ENCODE measurements at regions not wholly inside any gene's neighbourhood (a gene's known extent, or its start where the extent isn't known, plus 50 kb on each side); places are given as distances from the start of the nearest gene placed in this dataset.
"Not testable (repeated sequence)": the region's sequence is repeated elsewhere in the genome, so short reads cannot be mapped to it uniquely, and the experiment has no call there.

- DNase-seq (no peak), ATAC-seq (no peak)
- no peak overlapping the region for H3K27ac Mint-ChIP-seq
- no peak overlapping the region for H3K4me3 Mint-ChIP-seq
- H3K27me3 Mint-ChIP-seq: no peaks in the 10 kb centered on the region
- CTCF ChIA-PET: no interaction called here
- no peaks in the 10 kb centered on the region for H3K9me3 Mint-ChIP-seq (ENCODE audit: low read depth)
- H3K4me1 Mint-ChIP-seq: no peaks in the 10 kb centered on the region
- H3K36me3 Mint-ChIP-seq: no peaks in the 10 kb centered on the region
Measured at GRCh38 chr12:24695103-24695502, 253.8 kb downstream of the BCAT1 start.

DNA sequence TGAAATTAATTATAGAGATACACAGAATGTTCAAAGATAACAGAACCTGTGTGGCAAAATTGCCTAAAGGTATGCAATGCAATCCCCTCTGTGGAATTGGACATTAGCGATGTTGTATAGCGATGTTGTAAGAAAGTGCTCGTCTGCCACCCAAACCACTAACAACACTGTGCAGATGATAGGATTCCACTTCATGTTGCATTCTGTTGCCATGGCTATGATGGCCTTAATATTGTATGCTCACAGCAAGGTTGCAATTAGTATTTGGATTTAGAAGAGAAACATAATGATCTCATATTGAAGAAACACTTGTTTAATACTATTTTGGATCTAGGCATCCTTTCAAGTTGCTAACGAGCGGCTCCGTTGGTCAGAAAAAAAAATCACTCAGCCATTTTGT is 260.3 kb downstream of the BCAT1 start:
- H3K36me3 Mint-ChIP-seq: no peaks in the 10 kb centered on the region
- peaks cover 5% of the 10 kb centered on the region for H3K9me3 Mint-ChIP-seq (ENCODE audit: low read depth)
- DNase-seq (no peak), ATAC-seq (no peak)
- no peak overlapping the region for H3K4me3 Mint-ChIP-seq
- CTCF ChIA-PET: interaction anchor here (0.7 kb wide), 1 partner anchor 1194 kb away, joined by 3 read pairs; no protein-coding TSS in a partner anchor
- no peaks in the 10 kb centered on the region for H3K4me1 Mint-ChIP-seq
- H3K27me3 Mint-ChIP-seq: no peaks in the 10 kb centered on the region
- H3K27ac Mint-ChIP-seq: no peak overlapping the region

DNA sequence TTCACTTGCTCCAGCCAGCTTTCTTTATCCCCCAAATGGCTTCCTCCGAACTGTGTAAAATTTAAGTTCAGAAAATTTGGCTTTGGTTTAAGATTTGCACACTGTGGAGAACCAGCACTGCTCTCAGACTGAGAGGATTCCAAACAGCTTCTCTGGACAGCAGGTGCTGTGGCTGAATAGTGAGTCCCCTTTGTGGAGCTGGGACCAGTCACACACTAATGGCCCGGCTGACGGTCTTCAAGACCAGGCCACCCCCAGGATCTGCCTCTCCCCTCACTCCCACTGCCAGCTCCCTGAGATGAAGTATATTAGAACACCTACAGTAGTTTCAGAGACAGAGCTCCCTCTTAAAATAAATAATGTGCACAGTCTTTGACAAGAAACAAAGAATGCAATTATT is 267.3 kb downstream of the BCAT1 start:
- ATAC-seq (no peak), DNase-seq (no peak)
- Mint-ChIP-seq H3K9me3 (ENCODE audit: low read depth) (peaks cover 5% of the 10 kb centered on the region), H3K4me3 (no peak overlapping the region), H3K4me1 (no peaks in the 10 kb centered on the region), H3K27ac (no peak overlapping the region), H3K36me3 (no peaks in the 10 kb centered on the region), H3K27me3 (peaks cover 8% of the 10 kb centered on the region)
- CTCF ChIA-PET: no interaction called here

DNA sequence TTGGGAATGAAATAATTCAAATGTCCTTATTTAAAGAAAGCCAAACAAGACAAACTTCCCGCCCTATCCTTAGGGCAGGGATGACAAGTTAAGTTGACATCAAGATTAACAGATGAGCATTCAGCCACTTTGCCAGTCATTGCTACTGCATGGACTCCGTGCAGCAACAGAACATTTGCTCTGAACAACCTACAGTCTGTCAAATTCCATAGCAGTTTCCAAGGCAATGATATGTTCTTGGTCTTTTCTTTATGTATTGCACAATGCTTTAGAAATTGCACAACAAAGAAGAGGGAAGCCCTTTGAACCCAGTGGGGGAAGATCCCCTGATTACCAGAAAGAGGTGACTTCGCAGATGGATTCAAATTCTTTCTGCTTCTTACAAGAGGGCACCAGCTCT is 269.8 kb downstream of the BCAT1 start:
- Mint-ChIP-seq H3K9me3 (ENCODE audit: low read depth) (no peaks in the 10 kb centered on the region), H3K4me1 (no peaks in the 10 kb centered on the region), H3K36me3 (no peaks in the 10 kb centered on the region), H3K27me3 (peaks cover 8% of the 10 kb centered on the region), H3K4me3 (no peak overlapping the region), H3K27ac (no peak overlapping the region)
- no peak for ATAC-seq
- DNase-seq: no peak
- CTCF ChIA-PET: no interaction called here

DNA sequence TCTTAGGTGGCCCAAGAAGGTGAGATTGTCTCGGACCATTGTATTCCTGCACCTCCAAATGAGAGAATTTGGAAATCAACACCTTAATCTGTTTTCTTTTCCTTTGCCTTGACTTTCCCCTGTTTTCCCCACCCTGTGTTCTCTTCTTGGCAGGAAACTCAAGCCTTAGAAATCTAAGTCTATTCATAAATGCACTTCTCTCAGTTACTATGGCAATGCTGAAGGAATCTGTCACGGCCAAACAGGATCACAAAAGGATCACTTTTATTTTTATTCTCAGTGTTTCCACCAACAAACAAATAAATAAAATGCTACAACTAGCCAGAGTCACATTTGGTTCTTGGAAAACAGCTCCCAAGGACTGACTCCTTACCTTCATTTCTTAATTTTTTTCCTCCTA is 270.5 kb downstream of the BCAT1 start:
- H3K27ac Mint-ChIP-seq: no peak overlapping the region
- CTCF ChIA-PET: no interaction called here
- no peaks in the 10 kb centered on the region for H3K36me3 Mint-ChIP-seq
- peaks cover 8% of the 10 kb centered on the region for H3K27me3 Mint-ChIP-seq
- no peak for DNase-seq
- H3K4me3 Mint-ChIP-seq: no peak overlapping the region
- H3K4me1 Mint-ChIP-seq: no peaks in the 10 kb centered on the region
- H3K9me3 Mint-ChIP-seq (ENCODE audit: low read depth): no peaks in the 10 kb centered on the region
- ATAC-seq: no peak

- H3K27me3 Mint-ChIP-seq: peaks cover 7% of the 10 kb centered on the region
- no peaks in the 10 kb centered on the region for H3K4me1 Mint-ChIP-seq
- DNase-seq: no peak
- no peak overlapping the region for H3K4me3 Mint-ChIP-seq
- no peak for ATAC-seq
- CTCF ChIA-PET: no interaction called here
- no peak overlapping the region for H3K27ac Mint-ChIP-seq
- H3K9me3 Mint-ChIP-seq (ENCODE audit: low read depth): no peaks in the 10 kb centered on the region
- no peaks in the 10 kb centered on the region for H3K36me3 Mint-ChIP-seq
Measured at GRCh38 chr12:24668563-24668962, 280.3 kb downstream of the BCAT1 start.

DNA sequence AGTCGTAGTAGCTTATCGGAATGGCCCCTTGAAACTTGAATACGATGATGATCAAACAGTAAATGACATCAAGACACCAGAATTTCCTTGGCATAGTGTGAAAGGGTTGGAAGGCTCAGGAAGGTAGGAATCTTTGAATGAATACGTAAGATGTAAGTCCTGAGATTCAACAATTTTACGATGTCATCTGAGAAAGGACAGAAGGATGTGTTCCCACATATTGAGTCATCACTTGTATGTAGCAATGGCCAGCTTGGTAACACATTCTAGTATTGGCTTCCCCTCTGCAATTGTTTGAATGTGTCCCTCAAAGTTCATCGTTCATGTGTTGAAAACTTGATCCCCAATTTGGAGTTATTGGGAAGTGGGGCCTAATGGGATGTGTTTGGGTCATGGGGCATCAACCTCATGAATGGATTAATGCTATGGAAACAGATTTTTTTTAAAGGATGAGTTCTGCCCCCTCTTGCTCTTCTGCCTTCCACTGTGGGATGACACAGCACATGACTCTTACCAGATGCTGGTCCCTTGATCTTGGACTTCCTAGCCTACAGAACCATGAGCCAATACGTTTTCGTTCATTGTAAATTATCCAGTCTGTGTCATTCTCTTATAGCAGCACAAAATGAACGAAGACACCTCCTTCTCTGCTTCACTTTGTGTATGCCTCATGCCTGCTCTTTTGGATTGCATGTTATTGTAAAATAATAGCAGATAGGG is 284.6 kb downstream of the BCAT1 start:
- ATAC-seq: no peak
- Mint-ChIP-seq H3K4me3 (no peak overlapping the region), H3K36me3 (no peaks in the 10 kb centered on the region), H3K4me1 (no peaks in the 10 kb centered on the region), H3K27me3 (peaks cover 5% of the 10 kb centered on the region), H3K9me3 (ENCODE audit: low read depth) (no peaks in the 10 kb centered on the region), H3K27ac (no peak overlapping the region)
- DNase-seq: no peak
- CTCF ChIA-PET: no interaction called here

DNA sequence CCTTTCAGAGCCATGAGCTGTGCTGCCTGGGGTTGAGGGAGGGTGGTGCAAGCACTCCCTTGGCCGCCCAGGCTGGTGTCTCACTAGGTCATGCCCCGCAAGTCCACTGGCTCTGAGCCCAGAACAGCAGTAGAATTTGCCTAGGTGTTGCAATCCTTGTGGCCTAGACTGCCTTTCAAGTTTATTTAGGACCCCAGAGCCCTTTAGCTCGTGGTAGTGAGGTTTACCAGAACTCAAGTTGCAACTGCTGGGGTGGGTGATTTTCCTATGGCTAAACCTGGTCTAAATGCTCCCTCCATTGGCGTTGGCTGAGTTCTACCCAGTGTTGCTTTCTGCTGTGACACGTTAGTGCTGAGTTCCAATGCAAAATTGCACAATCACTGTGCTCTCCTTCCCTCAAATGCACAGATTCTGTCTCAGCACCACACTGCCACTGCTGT is 287.2 kb downstream of the BCAT1 start:
- Mint-ChIP-seq H3K27ac (no peak overlapping the region), H3K27me3 (peaks cover 2% of the 10 kb centered on the region), H3K9me3 (ENCODE audit: low read depth) (no peaks in the 10 kb centered on the region), H3K4me1 (no peaks in the 10 kb centered on the region), H3K4me3 (no peak overlapping the region), H3K36me3 (no peaks in the 10 kb centered on the region)
- CTCF ChIA-PET: no interaction called here
- ATAC-seq (no peak), DNase-seq (no peak)

- no peaks in the 10 kb centered on the region for H3K36me3 Mint-ChIP-seq
- H3K27ac Mint-ChIP-seq: no peak overlapping the region
- CTCF ChIA-PET: no interaction called here
- no peak for DNase-seq
- no peak overlapping the region for H3K4me3 Mint-ChIP-seq
- ATAC-seq: no peak
- peaks cover 2% of the 10 kb centered on the region for H3K27me3 Mint-ChIP-seq
- H3K9me3 Mint-ChIP-seq (ENCODE audit: low read depth): no peaks in the 10 kb centered on the region
- no peaks in the 10 kb centered on the region for H3K4me1 Mint-ChIP-seq
Measured at GRCh38 chr12:24659016-24659415, 289.9 kb downstream of the BCAT1 start.

GRCh38 chr12:24654344-24654743 is 294.6 kb downstream of the BCAT1 start:
- H3K27ac Mint-ChIP-seq; H3K9me3 Mint-ChIP-seq (ENCODE audit: low read depth); H3K4me3 Mint-ChIP-seq; H3K27me3 Mint-ChIP-seq; H3K4me1 Mint-ChIP-seq; H3K36me3 Mint-ChIP-seq; ATAC-seq; DNase-seq; CTCF ChIA-PET: not testable (repeated sequence)

GRCh38 chr12:24649634-24650033 is 299.3 kb downstream of the BCAT1 start:
- no peak for ATAC-seq
- Mint-ChIP-seq H3K27ac (no peak overlapping the region), H3K36me3 (no peaks in the 10 kb centered on the region), H3K9me3 (ENCODE audit: low read depth) (no peaks in the 10 kb centered on the region), H3K4me1 (no peaks in the 10 kb centered on the region), H3K4me3 (no peak overlapping the region), H3K27me3 (peaks cover 3% of the 10 kb centered on the region)
- no peak for DNase-seq
- CTCF ChIA-PET: no interaction called here

DNA sequence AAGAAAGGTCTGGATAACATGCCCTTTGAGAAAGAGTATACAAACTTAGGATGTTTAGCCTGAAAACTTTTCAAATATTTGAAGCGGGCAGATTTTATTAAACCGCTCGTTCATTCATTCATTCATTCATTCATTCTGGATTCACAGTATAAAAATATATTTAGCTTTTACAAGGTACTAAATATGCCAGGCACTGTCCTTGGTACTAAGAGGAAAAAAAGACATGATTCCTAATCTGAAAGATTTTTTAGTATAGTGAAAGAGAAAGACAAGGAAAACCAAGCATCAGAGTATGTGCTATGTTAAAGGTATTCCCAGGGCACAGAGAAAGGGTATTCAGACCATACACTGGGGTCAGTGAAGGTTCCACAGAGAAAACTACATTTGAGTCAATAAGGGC is 299.7 kb downstream of the BCAT1 start:
- Mint-ChIP-seq H3K27me3 (peaks cover 3% of the 10 kb centered on the region), H3K4me1 (no peaks in the 10 kb centered on the region), H3K9me3 (ENCODE audit: low read depth) (no peaks in the 10 kb centered on the region), H3K27ac (no peak overlapping the region), H3K4me3 (no peak overlapping the region), H3K36me3 (no peaks in the 10 kb centered on the region)
- CTCF ChIA-PET: no interaction called here
- DNase-seq (no peak), ATAC-seq (no peak)

DNA sequence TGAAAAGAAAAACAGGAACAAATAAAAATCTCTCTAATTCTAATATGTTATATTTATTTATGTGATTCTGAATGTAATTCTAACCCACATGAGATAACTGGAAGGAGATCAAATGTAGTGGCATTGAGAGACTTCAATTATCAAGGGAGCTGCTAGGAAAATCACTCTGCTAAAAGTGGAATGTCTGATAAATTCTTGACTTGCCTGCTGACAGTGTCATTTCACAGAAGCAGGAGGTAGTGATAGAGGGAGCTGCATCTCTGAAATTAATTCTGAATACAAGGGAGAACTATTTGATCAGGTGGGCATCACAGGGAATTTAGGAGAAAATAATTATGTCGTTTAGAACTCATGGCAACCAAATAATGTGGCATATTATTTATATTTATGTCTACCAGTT is 303.6 kb downstream of the BCAT1 start:
- DNase-seq (no peak), ATAC-seq (no peak)
- Mint-ChIP-seq H3K4me3 (no peak overlapping the region), H3K27ac (no peak overlapping the region), H3K9me3 (ENCODE audit: low read depth) (no peaks in the 10 kb centered on the region), H3K36me3 (no peaks in the 10 kb centered on the region), H3K4me1 (no peaks in the 10 kb centered on the region), H3K27me3 (peaks cover 3% of the 10 kb centered on the region)
- CTCF ChIA-PET: no interaction called here

DNA sequence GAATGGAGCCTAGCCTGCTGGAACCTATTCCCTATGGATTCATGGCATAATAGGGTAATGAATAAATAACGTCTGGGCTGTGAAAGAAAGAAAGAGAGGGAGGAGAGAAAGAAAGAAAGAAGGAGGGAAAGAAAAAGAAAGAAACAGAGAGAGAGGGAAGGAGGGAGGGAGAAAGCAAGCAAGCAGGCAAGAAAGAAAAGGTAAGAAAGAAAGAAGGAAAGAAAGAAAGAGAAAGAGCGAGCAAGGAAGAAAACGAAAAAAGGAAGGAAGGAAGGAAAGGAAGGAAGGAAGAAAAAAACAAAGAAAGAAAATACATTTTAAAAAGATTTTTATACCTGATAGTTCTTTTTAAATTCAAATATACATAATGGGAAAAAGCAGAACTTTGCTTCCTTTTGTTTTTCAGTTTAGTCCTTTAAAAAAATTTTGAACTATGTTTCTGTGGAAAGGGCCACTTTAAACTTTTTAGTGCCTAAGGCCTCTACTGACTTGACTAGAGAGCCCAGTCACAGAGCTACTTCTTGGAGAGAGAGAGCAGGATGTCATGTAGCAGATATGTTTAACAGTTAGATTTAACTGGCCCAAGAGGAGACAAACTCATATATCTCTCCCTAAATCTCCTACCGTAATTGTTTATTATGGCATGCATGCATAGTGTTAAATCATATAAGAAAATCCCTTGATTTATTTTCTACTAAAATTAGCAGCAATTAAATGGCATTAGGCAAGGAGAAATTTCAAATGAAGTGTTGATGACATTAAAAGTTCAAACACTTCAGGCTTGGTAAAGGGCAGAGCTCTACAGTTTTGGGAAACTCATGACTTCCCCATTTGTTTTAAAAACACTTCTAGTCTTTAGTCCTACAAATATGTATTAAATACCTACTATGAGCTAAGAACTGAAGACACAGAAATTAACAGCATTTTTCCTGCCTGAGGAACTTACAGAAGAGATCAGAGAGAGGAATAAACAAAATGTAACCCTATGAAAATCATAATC is 305.5 kb downstream of the BCAT1 start:
- no peaks in the 10 kb centered on the region for H3K9me3 Mint-ChIP-seq (ENCODE audit: low read depth)

More for the DNA sequence above, 305.5 kb downstream of the BCAT1 start:
- no peak overlapping the region for H3K4me3 Mint-ChIP-seq
- DNase-seq (no peak), ATAC-seq (no peak)
- no peaks in the 10 kb centered on the region for H3K4me1 Mint-ChIP-seq
- CTCF ChIA-PET: no interaction called here
- H3K27ac Mint-ChIP-seq: no peak overlapping the region
- H3K27me3 Mint-ChIP-seq: peaks cover 3% of the 10 kb centered on the region
- no peaks in the 10 kb centered on the region for H3K36me3 Mint-ChIP-seq
